HG03565 (cell line): ENCODE measurements at regions not wholly inside any gene's neighbourhood (a gene's known extent, or its start where the extent isn't known, plus 50 kb on each side); places are given as distances from the start of the nearest gene placed in this dataset.
"Not testable (repeated sequence)": the region's sequence is repeated elsewhere in the genome, so short reads cannot be mapped to it uniquely, and the experiment has no call there.

Experiments used
- ATAC-seq: cut with Tn5 transposase; IDR thresholded peaks from one replicate; pipeline ENCODE4 v1.9.1; 2021; ENCODE audit warnings: mild to moderate bottlenecking, moderate library complexity; ENCODE audit not compliant: unreplicated experiment

DNA sequence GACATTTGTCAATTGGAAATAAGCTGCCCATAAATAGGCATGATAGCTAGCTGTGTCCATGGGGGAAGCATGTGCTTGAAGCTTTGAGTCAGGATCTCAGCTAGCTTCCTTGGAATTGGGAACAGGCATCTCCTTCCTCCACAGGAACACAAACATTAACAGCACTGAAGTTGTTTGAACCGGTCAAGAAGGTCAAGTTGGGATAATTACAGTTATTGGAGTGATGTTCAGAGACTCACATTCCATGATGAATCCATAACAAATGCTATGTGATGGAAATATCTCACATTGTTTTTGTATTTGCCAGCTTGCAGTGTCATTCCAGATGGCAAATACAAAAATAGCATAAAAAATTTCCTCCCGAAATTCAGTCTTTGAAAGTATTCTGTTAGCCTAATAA lies 347.6 kb upstream of the SMIM21 start:
- ATAC-seq, result no peak

DNA sequence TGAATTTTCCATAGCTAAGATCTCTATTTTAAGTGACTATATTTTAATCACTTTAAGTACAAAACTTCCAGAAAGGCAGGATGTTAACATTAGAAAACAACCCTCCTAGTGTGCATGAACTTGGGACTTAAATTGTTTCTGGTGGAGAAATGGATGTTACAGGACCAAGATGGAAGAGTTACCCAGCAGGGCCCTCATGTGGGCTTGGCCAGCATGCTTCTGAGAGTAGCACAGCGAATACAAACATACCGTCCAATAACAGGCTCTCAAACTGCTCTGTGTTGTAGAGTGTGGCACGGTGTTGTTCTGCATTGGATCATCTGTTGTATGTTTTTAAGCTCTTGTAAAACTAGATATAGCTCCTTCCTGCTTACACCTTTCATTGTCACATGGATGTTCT lies 346.1 kb upstream of the SMIM21 start:
- ATAC-seq, result no peak

DNA sequence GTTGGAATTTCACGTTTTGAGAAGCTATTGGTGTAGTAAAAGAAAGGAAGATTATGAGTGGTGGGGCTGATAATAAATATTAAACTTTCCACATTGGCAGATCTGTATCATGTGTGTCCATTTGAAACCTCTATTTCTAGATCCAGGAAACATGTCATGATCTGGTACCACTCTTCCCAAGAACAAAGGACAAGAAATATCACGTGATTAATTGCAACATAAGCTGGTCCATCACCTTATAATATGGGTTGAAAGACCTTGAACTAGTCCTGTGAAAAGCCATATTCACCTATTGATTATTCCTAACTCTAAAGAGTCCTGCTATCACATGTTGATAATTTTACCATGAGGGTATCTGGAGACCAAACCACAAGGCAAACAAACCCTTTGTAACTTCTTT lies 335.3 kb upstream of the SMIM21 start:
- no peak for ATAC-seq

DNA sequence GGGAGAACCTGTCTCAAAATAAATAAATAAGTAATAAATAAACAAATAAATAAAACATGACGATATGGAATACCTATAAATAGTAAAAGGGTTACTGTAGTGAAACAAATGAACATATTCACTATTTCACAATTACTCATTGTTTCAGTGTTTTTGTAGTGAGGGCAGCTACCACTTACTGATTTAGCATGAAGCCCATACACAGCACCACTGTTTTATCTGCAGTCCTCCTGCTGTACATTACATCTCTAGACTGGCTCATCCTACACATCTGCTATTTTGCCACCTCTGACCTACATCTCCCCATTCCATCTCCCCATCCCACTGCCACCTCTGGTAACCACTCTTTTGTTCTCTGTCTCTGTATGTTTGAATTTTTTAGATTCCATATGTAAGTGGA lies 332.7 kb upstream of the SMIM21 start:
- ATAC-seq, result no peak

DNA sequence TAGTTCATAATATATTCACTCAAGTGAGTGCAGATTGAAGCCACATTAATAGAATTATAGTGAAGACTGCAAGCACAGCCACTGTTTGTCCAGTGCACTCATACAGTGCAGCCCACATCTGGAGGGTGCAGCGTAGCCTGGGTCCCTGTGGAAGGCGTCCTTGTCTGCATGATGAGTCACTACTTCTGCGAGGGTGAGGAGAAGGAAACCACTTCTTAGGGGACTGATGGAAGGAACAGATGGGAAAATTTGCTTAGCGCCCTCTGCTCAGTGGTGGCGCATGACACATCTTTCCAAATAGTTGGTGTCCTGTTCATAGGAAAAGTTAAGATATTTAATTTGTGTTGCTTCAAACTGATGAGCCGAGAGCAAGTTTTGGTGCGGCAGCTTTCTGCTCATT lies 330.4 kb upstream of the SMIM21 start:
- ATAC-seq, result no peak

DNA sequence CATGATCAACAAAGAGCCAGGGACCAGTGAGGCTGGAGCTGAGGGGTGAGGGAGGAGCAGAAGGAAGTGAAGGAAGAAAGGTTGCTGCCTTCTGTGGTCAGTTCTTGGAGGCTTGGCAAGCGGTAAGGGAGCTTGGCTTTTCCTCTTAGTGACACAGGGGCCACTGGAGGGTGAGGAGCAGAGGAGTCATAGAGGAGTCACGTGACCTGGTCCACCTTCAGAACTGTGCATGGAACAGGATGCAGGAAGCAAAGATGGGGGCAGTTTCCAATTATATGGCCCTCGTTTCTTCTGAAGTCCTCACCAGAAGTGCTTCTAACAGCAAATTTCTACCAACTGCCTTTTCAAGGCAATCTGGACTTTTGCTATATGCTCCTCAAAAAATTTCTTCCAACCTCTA lies 326.9 kb upstream of the SMIM21 start:
- no peak for ATAC-seq

DNA sequence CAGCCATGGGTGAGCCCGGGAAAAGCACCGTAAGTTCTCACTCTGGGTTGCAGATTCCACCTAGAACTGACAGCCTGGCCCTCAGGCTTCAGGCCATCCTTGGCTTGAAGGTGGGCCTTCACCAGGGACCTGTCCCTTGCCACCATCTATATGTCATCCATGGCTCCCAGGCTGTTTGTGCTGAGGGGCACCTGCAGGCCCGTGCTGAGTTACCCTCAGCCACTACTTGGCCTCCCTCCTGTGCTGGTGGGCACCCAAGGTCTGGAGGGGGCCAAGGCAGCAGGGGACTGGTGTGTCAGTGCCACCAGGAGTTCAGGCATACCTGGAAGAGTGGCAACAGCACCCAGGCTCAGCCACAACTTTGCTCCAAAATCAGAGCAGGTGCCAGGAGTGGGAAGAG lies 326.2 kb upstream of the SMIM21 start:
- no peak for ATAC-seq

DNA sequence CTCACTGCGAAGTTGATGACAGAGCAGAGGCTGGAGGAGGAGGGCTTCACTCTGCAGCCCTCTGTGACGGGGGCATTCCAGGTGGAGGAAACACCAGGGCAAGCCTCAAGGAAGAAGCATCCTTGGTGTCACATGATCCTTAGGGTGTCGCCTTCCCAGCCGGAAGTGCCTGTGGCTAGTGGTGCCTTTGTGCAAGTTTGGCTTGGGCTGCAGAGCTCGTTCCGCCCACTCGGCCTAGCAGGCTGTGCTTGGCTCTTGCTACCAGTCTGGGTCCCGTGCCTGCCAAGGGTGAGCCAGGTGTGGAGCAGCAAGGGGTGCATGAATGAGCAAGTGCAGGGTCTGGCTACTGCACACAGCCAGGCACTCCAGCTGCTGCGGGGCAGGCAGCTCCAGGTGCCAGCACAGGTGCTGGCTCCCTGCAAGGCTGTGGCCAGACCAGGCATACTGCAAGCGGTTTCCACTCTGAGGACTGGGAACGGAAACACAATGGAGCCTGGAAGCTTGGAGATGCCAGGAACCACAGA lies 325.3 kb upstream of the SMIM21 start:
- no peak for ATAC-seq

DNA sequence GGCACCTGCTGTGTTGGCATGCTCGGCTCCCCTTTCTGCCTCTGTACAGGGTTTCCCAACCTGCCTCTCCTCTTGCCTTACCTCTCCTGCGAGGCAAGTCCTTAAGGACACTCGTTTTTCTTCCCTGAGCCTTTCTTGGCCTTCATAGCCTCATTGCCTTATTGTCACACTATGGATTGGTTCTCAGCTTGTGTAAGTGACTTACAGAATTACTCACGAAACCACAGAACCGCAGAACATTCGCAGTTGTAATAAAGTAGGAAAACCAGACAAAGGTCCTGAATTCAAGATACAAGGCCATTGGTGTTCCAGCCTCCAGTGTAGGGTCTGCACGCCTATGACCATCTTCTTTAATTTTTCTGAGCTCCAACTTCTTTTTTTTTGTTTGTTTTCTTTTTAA lies 317.6 kb upstream of the SMIM21 start:
- ATAC-seq, result no peak

DNA sequence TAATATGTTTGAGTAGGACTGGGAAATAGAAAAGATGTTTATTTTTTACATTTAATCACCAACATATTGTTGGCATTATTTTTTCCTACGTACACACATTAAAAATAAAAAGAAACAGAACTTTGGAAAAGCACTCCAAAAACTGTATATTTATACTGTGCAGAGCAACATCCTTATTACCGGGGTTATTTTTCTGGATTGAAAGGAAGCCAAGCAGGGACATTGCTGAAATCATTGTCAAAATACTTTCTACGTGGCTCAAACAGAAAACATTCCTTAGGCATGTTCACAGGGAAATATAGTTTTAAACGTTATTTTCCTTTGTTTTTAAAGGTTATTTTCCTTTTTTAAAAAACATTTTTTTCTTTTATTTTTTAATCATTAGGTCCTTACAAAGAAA lies 315.0 kb upstream of the SMIM21 start:
- no peak for ATAC-seq

DNA sequence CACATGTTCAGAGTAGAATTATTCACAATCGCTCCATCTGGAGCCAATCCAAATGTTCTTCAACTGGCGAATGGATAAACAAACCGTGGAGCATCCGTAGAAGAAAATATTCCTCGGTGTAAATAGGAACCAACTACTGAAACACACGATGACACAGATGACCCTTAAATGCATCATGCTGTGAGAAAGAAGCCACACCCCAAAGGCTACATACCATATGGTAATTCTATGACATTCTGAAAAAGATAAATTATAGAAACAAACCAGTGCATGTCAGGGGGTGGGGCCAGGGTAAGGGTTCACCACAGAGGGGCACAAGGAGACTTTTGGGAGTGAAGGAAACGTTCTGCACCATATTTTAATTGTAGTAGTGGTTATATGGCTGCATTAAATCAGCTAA lies 312.2 kb upstream of the SMIM21 start:
- ATAC-seq, result no peak

DNA sequence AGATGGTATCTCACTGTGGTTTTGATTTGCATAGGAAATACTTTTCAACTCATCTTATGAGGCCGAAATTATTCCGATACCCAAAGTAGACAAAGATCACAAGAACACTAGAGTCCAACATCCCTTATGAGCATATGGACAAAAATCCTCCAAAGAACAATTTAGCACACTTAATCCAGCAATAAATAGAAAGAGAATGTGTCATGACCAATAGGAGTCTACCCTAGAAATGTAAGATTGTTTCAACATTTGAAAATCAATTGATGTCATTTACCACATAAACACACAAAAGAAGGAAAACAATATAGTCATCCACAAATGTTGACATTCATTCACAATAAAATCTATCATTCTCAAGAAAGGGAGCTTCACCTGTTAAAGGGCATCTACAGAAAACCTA lies 307.8 kb upstream of the SMIM21 start:
- no peak for ATAC-seq

DNA sequence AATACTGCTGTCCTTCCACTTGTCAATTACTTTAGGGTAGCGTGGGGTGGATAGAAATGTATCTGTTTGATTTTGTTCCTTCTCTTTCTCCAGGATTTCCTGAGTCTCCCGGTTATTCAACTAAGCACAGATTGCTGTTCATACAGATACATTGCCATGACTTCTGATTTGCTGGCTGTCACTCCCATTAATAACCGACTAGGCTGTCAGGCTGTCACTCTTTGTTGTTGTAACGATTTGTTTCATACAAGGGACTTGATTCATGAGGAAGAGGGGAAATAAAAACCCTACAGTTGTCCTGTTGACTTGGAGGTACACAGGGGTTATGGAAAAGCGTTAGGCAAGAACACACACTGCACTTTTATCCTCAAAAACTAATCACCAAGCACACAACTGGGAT lies 302.7 kb upstream of the SMIM21 start:
- no peak for ATAC-seq

DNA sequence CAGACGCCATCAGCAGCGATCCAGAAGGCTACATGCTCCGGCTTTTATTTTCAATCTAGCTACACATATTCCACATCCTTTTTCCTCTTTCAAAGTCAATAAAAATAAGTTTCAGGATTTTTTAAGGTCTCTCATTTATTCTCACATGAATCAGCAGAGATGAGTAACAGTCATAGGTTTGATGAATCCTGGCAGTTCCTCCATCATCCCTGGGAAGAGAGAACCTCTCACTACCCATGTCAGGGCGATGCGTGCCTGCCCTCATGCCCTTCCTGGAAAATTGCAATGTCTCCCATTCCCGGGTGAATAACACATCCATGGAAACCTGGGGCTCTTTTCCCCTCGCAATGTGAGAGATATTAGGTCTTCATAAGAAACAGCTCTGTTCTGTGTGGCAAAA lies 301.1 kb upstream of the SMIM21 start:
- no peak for ATAC-seq

DNA sequence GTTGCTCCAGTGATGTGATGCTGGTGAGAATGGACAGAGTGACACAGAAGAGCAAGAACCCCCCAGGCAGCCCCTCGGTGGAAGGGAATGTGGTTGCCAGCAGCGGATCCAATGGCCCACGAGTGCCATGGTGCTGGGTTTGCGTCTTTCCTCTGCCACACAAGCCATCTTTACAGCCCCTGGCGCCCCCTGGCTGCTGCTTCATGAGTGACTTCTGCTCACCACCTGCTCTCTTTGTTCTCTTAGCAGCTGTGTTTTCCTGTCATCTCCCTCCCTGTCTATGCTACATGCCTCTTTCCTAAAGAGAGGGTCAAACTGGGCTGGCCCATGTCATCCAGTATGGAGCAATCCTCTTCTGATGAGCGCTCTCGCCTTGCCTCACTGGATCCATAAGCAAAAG lies 300.0 kb upstream of the SMIM21 start:
- no peak for ATAC-seq

DNA sequence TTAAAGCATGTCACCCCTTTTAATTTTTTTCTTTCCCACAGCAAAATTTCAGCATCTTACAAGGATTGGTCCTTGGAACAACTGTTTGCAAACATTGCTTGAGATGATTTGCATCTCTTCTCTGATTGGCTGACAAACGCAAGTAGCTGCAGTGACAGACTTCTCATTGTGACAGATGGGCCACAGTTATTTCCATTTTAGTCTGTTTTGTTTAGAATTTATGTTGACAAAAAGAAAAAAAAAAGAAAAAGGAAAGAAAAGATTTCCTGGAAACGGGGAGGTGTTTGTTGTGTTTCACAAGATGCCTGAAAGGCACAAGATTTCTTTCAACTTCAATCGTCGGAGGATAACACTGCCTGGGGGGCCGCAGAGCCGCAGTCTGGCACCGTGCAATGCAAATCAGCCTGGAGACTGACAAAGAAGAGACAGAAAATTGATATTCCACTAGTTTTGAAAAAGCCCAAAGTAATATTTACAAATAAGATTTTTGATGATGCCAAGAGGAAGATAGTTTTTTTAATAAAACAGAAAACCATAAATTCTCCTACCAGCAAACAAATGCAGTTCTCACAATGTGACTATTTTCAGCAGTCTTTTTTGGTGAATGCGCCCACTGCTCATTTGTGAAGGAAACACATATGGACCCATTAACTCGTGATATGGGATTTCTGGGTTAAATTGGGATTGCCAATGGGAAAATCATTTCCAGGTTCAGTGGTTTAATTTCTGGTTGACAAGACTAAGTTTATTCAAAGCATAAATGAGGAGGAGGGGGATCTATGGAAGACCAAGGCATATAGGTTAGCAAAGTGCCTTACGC lies 296.2 kb upstream of the SMIM21 start:
- ATAC-seq, result no peak

DNA sequence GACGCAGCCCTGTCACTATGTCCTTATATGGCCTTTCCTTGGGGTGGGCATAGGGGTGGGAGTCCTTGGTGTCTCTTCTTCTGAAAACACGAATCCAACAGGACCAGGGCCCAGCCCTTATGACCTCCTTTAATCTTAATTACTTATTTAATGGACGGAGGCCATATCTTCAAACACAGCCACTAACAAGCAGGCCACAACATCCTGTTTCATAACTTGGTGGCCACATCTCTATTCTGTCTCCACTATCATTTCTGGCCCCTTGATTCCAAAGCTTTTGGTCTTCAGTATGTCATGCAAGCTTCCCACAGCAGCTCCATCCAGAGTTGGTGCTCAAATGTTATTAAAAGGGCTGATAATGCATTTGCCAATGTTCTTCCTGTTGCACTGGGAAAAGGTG lies 287.3 kb upstream of the SMIM21 start:
- no peak for ATAC-seq

DNA sequence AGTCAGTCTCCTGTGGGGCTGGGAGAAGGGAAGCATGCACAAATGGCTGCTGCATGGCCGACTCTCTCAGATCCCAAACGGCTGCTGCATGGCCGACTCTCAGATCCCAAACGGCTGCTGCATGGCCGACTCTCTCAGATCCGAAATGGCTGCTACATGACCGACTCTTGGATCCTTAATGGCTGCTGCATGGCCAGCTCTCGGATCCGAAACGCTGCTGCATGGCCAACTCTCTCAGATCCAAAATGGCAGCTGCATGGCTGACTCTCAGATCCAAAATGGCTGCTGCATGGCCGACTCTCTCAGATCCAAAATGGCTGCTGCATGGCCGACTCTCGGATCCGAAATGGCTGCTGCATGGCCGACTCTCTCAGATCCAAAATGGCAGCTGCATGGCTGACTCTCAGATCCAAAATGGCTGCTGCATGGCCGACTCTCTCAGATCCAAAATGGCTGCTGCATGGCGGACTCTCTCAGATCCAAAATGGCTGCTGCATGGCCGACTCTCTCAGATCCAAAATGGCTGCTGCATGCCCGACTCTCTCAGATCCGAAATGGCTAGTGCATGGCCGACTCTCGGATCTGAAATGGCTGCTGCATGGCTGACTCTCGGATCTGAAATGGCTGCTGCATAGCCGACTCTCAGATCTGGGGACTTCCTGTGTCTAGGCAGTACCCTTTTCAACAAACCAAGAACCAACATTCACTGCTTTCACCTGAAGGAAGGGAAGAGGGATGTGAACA lies 284.8 kb upstream of the SMIM21 start:
- ATAC-seq, result not testable (repeated sequence)

DNA sequence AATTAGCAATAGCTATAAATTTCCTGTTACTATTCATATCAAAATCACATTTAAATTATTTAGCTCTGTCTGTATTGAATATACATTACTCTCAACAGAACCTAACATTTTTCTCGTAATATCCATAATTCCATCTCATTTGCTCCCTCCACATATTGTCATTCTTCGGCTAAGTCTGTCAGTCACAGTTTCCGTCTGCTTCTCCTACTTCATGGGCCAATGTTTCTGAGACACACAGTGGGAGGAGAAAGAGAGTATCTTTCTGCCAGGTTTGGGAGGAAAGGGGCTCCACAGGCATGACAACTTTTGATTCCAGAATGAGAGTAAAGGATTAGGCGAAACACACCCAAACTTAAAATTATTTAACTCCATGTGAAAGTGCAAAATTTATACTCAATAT lies 273.1 kb upstream of the SMIM21 start:
- no peak for ATAC-seq

DNA sequence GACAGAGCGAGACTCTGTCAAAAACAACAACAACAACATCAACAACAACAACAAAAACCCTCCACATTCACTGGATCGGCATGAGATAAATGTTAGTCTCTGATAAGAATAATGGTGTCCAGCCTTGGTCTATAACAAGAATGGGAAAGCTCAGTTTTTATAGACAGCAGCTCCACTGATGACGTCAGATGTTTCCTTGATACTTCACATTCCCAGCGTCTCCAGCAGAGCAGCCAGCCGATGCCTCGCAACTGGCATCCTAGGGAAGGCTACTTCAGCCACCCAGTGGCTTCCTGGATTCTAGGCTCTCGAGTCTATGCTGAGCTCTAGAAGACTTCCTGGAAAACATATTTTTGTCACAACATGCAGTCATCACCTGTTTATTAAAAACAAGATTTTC lies 271.4 kb upstream of the SMIM21 start:
- no peak for ATAC-seq

DNA sequence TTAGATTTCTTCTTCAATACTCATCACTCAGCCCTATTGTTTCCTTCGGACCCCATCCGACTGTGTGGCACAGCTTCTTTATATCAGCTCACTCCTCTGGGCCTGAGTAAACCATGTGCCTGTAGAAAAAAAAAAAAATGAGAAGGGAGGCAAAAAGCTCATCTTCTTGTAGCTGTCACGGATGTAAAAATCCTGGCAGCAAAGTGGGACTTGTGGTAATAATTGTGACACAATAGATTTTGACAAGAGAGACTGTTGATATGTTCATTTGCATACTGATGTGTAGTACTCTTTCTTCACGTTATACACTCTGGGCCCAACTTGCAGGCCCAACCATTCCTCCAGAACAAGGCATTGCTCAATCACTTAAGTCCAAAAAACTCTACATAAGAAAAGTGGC lies 270.0 kb upstream of the SMIM21 start:
- no peak for ATAC-seq

DNA sequence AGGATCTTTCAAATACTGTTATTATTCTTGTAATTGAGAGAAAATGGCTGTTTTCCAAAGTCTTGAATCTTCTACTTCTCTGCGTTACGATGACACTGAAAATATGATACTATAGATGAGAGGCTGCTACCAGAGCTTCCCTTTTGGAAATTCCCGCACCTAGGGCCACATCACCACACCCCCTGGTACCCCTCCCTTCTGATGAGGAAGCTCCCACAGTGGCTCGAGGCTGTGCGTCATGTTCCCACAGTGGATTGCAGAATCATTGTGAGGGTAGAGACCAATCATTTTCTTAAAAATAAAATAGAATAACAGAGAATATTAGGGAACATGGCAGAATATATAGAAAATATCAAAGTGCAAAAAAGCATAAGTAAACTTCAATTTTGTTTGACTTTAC lies 268.9 kb upstream of the SMIM21 start:
- ATAC-seq, result no peak
